WTC11 (cell line): ENCODE measurements at regions not wholly inside any gene's neighbourhood (a gene's known extent, or its start where the extent isn't known, plus 50 kb on each side); places are given as distances from the start of the nearest gene placed in this dataset.
"Not testable (repeated sequence)": the region's sequence is repeated elsewhere in the genome, so short reads cannot be mapped to it uniquely, and the experiment has no call there.

Experiments
- TEAD4 ChIP-seq: sonication (generic); formaldehyde crosslinking; IDR thresholded peaks from 2 replicates; pipeline ENCODE4 v1.8.0; 2022; ENCODE audit warnings: mild to moderate bottlenecking, missing genetic modification reagents
- ZBTB21 ChIP-seq: sonication (generic); formaldehyde crosslinking; IDR thresholded peaks from 2 replicates; pipeline ENCODE4 v1.8.1; 2023; ENCODE audit warnings: mild to moderate bottlenecking, missing genetic modification reagents, borderline replicate concordance
- ZNF138 ChIP-seq: sonication (generic); formaldehyde crosslinking; conservative IDR thresholded peaks from 2 replicates; pipeline ENCODE4 v1.8.1; 2022; ENCODE audit warnings: mild to moderate bottlenecking, moderate library complexity, missing genetic modification reagents
- TF ChIP-seq, protein P1 (sequence below): fragments of 200-600 bp; IDR thresholded peaks from 2 replicates; pipeline ENCODE4 v1.8.0; 2022; ENCODE audit warnings: antibody characterized with exemption
- TF ChIP-seq, protein P2 (sequence below): sonication (generic); formaldehyde crosslinking; IDR thresholded peaks from 2 replicates; pipeline ENCODE4 v1.8.1; 2023; ENCODE audit warnings: mild to moderate bottlenecking, missing genetic modification reagents, moderate library complexity

DNA sequence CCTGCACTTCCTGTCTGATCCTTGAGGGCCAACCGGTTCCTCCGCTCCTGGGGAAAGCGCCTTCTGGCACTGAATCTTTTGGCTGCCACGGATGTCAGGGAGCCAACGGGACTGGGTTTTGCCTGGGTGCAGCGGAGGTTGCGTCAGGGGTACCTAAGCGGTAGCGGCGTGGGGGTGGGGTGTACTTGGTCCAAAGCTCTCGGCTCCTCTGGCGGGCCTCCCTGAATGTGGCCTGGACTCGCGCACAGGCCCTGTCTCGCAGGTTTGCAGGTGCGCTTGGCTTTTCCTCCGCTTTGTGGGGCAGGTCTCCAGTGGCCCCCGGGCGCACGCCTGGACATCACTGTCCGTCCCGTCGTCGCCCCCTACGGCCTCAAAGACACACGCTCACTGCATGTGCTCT lies 1410.1 kb upstream of the PCDH10 start:
- TF ChIP-seq, protein P1, sequence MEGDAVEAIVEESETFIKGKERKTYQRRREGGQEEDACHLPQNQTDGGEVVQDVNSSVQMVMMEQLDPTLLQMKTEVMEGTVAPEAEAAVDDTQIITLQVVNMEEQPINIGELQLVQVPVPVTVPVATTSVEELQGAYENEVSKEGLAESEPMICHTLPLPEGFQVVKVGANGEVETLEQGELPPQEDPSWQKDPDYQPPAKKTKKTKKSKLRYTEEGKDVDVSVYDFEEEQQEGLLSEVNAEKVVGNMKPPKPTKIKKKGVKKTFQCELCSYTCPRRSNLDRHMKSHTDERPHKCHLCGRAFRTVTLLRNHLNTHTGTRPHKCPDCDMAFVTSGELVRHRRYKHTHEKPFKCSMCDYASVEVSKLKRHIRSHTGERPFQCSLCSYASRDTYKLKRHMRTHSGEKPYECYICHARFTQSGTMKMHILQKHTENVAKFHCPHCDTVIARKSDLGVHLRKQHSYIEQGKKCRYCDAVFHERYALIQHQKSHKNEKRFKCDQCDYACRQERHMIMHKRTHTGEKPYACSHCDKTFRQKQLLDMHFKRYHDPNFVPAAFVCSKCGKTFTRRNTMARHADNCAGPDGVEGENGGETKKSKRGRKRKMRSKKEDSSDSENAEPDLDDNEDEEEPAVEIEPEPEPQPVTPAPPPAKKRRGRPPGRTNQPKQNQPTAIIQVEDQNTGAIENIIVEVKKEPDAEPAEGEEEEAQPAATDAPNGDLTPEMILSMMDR, result not testable (repeated sequence)
- TF ChIP-seq ZNF138, TEAD4, ZBTB21 (CRISPR knock-in tag): not testable (repeated sequence)
- TF ChIP-seq, protein P2, sequence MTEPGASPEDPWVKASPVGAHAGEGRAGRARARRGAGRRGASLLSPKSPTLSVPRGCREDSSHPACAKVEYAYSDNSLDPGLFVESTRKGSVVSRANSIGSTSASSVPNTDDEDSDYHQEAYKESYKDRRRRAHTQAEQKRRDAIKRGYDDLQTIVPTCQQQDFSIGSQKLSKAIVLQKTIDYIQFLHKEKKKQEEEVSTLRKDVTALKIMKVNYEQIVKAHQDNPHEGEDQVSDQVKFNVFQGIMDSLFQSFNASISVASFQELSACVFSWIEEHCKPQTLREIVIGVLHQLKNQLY (CRISPR knock-in tag), result not testable (repeated sequence)
